Thyroid gland (tissue), 4 donors: ENCODE measurements at regions not wholly inside any gene's neighbourhood (a gene's known extent, or its start where the extent isn't known, plus 50 kb on each side); places are given as distances from the start of the nearest gene placed in this dataset.

Source experiments
- DNase-seq, 2 donors: peaks; one replicate each; pipeline ENCODE4 v3.0.0-alpha.2; 2019
- H3K27ac ChIP-seq, 3 donors: fragments of 200-600 bp; sonication (generic); 1 replicate in 2 of 3; 2 replicates in 1 of 3; pipeline ENCODE4 v1.5.1; 2016 to 2019; ENCODE audit warnings: mild to moderate bottlenecking in 1 of 3, moderate library complexity in 1 of 3
- H3K27me3 ChIP-seq: fragments of 200-600 bp; sonication (generic); one replicate; pipeline ENCODE4 v1.5.1; 2019
- H3K36me3 ChIP-seq, 2 donors: fragments of 200-600 bp; sonication (generic); one replicate each; pipeline ENCODE4 v1.5.1; 2016 to 2019
- H3K4me1 ChIP-seq, 2 donors: fragments of 200-600 bp; sonication (generic); one replicate each; pipeline ENCODE4 v1.5.1; 2017 to 2019
- H3K4me3 ChIP-seq, 3 donors: fragments of 200-600 bp; sonication (generic); replicated peaks in 1 of 3; 1 replicate in 2 of 3; 2 replicates in 1 of 3; pipeline ENCODE4 v1.5.1; 2016; ENCODE audit warnings: mild to moderate bottlenecking in 1 of 3
- H3K9me3 ChIP-seq: fragments of 200-600 bp; sonication (generic); one replicate; pipeline ENCODE4 v1.5.1; 2017
- POLR2A ChIP-seq, 2 donors: fragments of 450-650 bp; IDR thresholded peaks; one replicate each; pipeline ENCODE4 v1.6.1; 2017; ENCODE audit warnings: antibody characterized with exemption in 2 of 2, mild to moderate bottlenecking in 2 of 2, moderate library complexity in 1 of 2
- WGBS, 2 donors: methylation state at CpG; one replicate each; pipeline ENCODE4 v1.1.5; 2017; 5-methylcytosine and 5-hydroxymethylcytosine counted together
- intact Hi-C: fragments of 100-400 bp; cut with DNase I; formaldehyde crosslinking; loops from one replicate; pipeline ENCODE4 v1.15.1; 2023
- TF ChIP-seq, protein P1 (sequence below), 6 experiments: fragments of 200-600 bp in 3 of 6; fragments of 450-650 bp in 3 of 6; sonication (generic) in 3 of 6; IDR thresholded peaks; one replicate each; pipeline ENCODE4 v1.5.1; 2016 to 2019; ENCODE audit warnings: antibody characterized with exemption in 6 of 6, mild to moderate bottlenecking in 2 of 6, inconsistent platforms in 1 of 6, moderate library complexity in 1 of 6

DNA sequence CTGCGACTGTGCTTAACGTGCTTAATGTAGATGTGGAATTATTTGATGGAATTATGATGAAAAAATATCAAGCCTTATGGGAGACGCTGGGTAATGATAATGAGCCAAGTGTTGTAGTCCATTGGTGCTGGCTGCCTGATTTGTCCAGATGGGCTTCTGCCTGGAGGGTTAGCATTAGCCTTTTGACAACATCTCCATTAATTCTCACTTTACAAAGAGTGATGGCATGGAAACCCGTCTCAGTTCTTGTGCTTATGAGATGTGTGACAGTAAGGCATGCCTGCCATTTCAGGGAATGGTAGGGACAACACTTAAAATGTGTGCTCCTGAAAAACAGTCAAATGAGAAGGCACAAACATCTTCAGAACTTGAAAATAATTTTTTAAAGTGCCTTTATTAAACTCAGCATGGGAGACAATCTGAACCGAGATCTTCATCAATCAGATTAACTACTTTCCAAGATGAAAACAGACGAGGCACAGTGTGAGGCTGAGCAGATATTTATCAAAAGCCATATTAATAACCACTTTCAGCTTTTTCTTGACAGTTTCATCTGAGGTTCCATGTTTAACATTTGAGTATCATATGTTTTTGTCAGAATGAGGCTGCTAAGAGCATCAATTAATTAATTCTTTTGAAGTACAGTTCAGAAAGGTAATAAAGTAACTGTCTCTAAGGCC lies 473.1 kb downstream of the NXPH1 start:
- intact Hi-C loops = no loop called here
- Histone ChIP-seq H3K27me3 (no peaks in the 10 kb centered on the region), H3K4me3 (no peak overlapping the region), H3K27ac (no peak overlapping the region), H3K4me1 (no peaks in the 10 kb centered on the region), H3K36me3 (no peaks in the 10 kb centered on the region), H3K9me3 (no peaks in the 10 kb centered on the region)
- WGBS, 2 donors = 78 to 86% methylated on average over 6 of the region's 6 CpGs
- TF ChIP-seq, protein P1, sequence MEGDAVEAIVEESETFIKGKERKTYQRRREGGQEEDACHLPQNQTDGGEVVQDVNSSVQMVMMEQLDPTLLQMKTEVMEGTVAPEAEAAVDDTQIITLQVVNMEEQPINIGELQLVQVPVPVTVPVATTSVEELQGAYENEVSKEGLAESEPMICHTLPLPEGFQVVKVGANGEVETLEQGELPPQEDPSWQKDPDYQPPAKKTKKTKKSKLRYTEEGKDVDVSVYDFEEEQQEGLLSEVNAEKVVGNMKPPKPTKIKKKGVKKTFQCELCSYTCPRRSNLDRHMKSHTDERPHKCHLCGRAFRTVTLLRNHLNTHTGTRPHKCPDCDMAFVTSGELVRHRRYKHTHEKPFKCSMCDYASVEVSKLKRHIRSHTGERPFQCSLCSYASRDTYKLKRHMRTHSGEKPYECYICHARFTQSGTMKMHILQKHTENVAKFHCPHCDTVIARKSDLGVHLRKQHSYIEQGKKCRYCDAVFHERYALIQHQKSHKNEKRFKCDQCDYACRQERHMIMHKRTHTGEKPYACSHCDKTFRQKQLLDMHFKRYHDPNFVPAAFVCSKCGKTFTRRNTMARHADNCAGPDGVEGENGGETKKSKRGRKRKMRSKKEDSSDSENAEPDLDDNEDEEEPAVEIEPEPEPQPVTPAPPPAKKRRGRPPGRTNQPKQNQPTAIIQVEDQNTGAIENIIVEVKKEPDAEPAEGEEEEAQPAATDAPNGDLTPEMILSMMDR (IDR thresholded peaks at IDR 0.05) = no peak
- TF ChIP-seq POLR2A (IDR thresholded peaks at IDR 0.05) = no peak
- no peak for DNase-seq

DNA sequence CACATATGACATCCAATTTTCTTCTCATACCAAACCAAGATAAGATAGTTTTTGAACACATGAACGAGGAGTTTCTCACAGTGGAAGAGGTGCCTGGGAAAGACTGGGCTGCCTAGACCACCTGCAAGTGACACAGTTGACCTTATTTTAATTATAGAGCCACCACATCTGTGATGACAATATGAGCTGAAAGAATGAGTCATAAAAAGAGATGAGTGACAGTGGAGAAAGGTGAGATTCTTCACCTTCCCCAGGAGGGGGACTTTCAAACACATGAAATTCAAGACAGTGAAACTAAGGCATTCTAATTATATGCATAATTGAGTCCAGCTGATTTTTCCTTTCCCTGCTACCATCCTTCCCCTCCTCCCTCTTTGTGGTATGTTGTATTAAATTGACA lies 475.5 kb downstream of the NXPH1 start:
- Histone ChIP-seq H3K4me3 (no peak overlapping the region), H3K36me3 (no peaks in the 10 kb centered on the region), H3K27ac (no peak overlapping the region), H3K9me3 (no peaks in the 10 kb centered on the region), H3K27me3 (no peaks in the 10 kb centered on the region), H3K4me1 (no peaks in the 10 kb centered on the region)
- 66 to 81% methylated on average over 1 of the region's 1 CpG for WGBS, 2 donors
- intact Hi-C loops = no loop called here
- no peak for TF ChIP-seq POLR2A (IDR thresholded peaks at IDR 0.05)
- TF ChIP-seq, protein P1 (IDR thresholded peaks at IDR 0.05) = no peak
- no peak for DNase-seq

DNA sequence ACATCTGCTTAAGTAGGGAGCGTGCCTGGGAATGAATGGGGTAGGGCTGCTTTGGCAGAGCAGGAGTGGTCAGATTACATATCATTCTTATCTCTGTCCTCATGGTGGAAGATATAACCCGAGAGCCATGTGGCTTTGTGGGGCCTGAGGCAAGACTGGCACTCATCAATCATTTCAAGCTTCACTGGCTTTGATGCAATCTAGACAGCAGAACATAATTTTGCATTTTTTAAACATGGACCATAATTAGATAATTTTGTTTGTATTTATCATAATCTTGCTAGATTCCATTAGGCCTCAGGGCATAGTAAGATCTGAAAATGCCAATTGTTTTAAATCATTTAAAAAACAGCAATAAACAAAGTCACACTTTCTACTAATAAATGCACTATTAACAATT lies 480.3 kb downstream of the NXPH1 start:
- intact Hi-C loops = no loop called here
- no peak overlapping the region for H3K4me3 ChIP-seq
- no peaks in the 10 kb centered on the region for H3K27me3 ChIP-seq
- H3K27ac ChIP-seq = no peak overlapping the region
- no peak for DNase-seq
- no peaks in the 10 kb centered on the region for H3K36me3 ChIP-seq
- WGBS, 2 donors = 67 to 82% methylated on average over 2 of the region's 2 CpGs
- H3K4me1 ChIP-seq = no peaks in the 10 kb centered on the region
- TF ChIP-seq, protein P1 (IDR thresholded peaks at IDR 0.05) = no peak
- TF ChIP-seq POLR2A (IDR thresholded peaks at IDR 0.05) = no peak
- H3K9me3 ChIP-seq = no peaks in the 10 kb centered on the region

DNA sequence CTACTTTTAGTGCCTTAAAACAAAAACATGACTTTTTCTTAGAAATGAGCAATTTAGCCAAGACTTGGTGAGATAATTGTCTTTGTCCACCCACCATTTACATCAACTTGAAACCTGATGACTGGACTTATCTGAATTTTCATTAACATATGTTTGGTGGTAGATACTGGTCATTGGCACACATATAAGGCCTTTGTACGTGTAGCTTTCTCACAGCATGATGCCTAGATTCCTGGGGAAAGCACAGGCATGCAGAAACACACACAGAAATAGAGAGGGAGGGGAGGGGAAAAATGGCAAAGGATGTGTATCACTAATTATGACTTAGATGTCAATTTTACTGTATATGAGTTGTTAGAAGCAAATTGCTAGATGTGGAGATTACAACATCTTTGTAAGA lies 488.4 kb downstream of the NXPH1 start:
- no peaks in the 10 kb centered on the region for H3K27me3 ChIP-seq
- DNase-seq = no peak
- TF ChIP-seq POLR2A (IDR thresholded peaks at IDR 0.05) = no peak
- TF ChIP-seq, protein P1 (IDR thresholded peaks at IDR 0.05) = no peak
- H3K4me1 ChIP-seq = no peaks in the 10 kb centered on the region
- H3K36me3 ChIP-seq = no peaks in the 10 kb centered on the region
- 33 to 49% methylated on average over 1 of the region's 1 CpG for WGBS, 2 donors
- no peak overlapping the region for H3K4me3 ChIP-seq
- H3K27ac ChIP-seq = no peak overlapping the region
- intact Hi-C loops = no loop called here
- no peaks in the 10 kb centered on the region for H3K9me3 ChIP-seq

DNA sequence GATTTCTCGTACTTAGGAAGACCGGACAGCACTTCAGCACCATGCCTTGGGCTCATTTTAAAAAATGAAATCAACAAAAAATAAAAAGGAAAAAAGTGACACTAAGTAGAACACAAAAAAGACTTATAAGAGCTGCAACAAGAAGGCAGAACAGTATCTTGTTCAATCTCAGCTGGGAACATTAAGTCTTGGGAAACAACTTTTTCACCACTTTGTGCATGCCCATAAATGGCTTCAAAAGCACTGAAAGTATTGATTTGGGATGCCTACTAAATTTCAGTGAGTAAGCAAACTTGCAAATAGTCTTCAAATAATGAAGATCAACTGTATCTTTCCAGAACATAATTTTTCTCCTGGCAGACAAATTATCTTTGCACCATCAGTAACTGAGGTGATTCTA lies 489.3 kb downstream of the NXPH1 start:
- H3K4me1 ChIP-seq = no peaks in the 10 kb centered on the region
- H3K9me3 ChIP-seq = no peaks in the 10 kb centered on the region
- no peak for TF ChIP-seq POLR2A (IDR thresholded peaks at IDR 0.05)
- TF ChIP-seq, protein P1 (IDR thresholded peaks at IDR 0.05) = no peak
- H3K27me3 ChIP-seq = no peaks in the 10 kb centered on the region
- H3K36me3 ChIP-seq = no peaks in the 10 kb centered on the region
- no peak overlapping the region for H3K4me3 ChIP-seq
- no peak overlapping the region for H3K27ac ChIP-seq
- DNase-seq = no peak
- intact Hi-C loops = no loop called here
- WGBS, 2 donors = 94 to 98% methylated on average over 2 of the region's 2 CpGs
